Neuronal stem cell (in vitro differentiated cells): ENCODE measurements at regions not wholly inside any gene's neighbourhood (a gene's known extent, or its start where the extent isn't known, plus 50 kb on each side); places are given as distances from the start of the nearest gene placed in this dataset.

Experiments
- DNase-seq: peaks from one replicate; pipeline ENCODE4 v3.0.0-alpha.2; 2013; ENCODE audit warnings: low spot score
- H2AFZ ChIP-seq: one replicate; pipeline ENCODE4 v1.6.1; 2013; ENCODE audit warnings: mild to moderate bottlenecking, low read length, inconsistent platforms
- H2AK5ac ChIP-seq: 2 replicates; pipeline ENCODE4 v1.6.1; 2013; ENCODE audit warnings: low read depth, mild to moderate bottlenecking, inconsistent platforms, low read length, moderate library complexity, mixed read lengths
- H2BK120ac ChIP-seq: 2 replicates; pipeline ENCODE4 v1.6.1; 2013; ENCODE audit warnings: low read depth, mild to moderate bottlenecking, inconsistent platforms, low read length, moderate library complexity, mixed read lengths
- H2BK12ac ChIP-seq: one replicate; pipeline ENCODE4 v1.6.1; 2013; ENCODE audit warnings: low read length, inconsistent platforms
- H2BK15ac ChIP-seq: 2 replicates; pipeline ENCODE4 v1.6.1; 2013; ENCODE audit warnings: mild to moderate bottlenecking, low read length, inconsistent platforms, mixed read lengths
- H2BK5ac ChIP-seq: one replicate; pipeline ENCODE4 v1.6.1; 2013; ENCODE audit warnings: inconsistent platforms, mild to moderate bottlenecking, low read length, moderate library complexity
- H3K14ac ChIP-seq: one replicate; pipeline ENCODE4 v1.6.1; 2013; ENCODE audit warnings: low read length, inconsistent platforms
- H3K18ac ChIP-seq: 2 replicates; pipeline ENCODE4 v1.6.1; 2013; ENCODE audit warnings: low read length, inconsistent platforms
- H3K23ac ChIP-seq: 2 replicates; pipeline ENCODE4 v1.6.1; 2013; ENCODE audit warnings: low read depth, mild to moderate bottlenecking, mixed read lengths, low read length, inconsistent platforms; ENCODE audit not compliant: poor library complexity
- H3K27ac ChIP-seq: replicated peaks from 3 replicates; pipeline ENCODE4 v1.5.1; 2013; ENCODE audit warnings: low read length, inconsistent platforms
- H3K27me3 ChIP-seq, 3 experiments: 2 replicates each; pipeline ENCODE4 v1.6.1; 2013; ENCODE audit warnings: low read length in 3 of 3, mild to moderate bottlenecking in 2 of 3, inconsistent platforms in 1 of 3, low read depth in 1 of 3, mixed read lengths in 1 of 3, moderate library complexity in 1 of 3; ENCODE audit not compliant: control insufficient read depth in 3 of 3, insufficient read depth in 3 of 3
- H3K36me3 ChIP-seq, 2 donors: replicated peaks in 1 of 2; 2 replicates each; pipeline ENCODE4 v1.6.1; 2013; ENCODE audit warnings: low read length in 2 of 2; ENCODE audit not compliant: control insufficient read depth in 2 of 2, insufficient read depth in 2 of 2
- H3K4ac ChIP-seq: 2 replicates; pipeline ENCODE4 v1.6.1; 2013; ENCODE audit warnings: inconsistent platforms, mild to moderate bottlenecking, low read length, moderate library complexity
- H3K4me1 ChIP-seq, 2 donors: 1 replicate in 1 of 2; 2 replicates in 1 of 2; pipeline ENCODE4 v1.6.1; 2013; ENCODE audit warnings: low read length in 2 of 2, low read depth in 1 of 2; ENCODE audit not compliant: control insufficient read depth in 2 of 2, insufficient read depth in 1 of 2
- H3K4me2 ChIP-seq: one replicate; pipeline ENCODE4 v1.6.1; 2013; ENCODE audit warnings: mild to moderate bottlenecking, low read length, inconsistent platforms; ENCODE audit not compliant: insufficient read depth, poor library complexity, severe bottlenecking
- H3K4me3 ChIP-seq, 2 donors: 2 replicates each; pipeline ENCODE4 v1.5.1; 2013; ENCODE audit warnings: low read length in 2 of 2, mild to moderate bottlenecking in 2 of 2, inconsistent platforms in 1 of 2, moderate library complexity in 1 of 2
- H3K79me1 ChIP-seq: one replicate; pipeline ENCODE4 v1.6.1; 2013; ENCODE audit warnings: low read depth, mild to moderate bottlenecking, inconsistent platforms, low read length, moderate library complexity
- H3K9ac ChIP-seq: one replicate; pipeline ENCODE4 v1.6.1; 2013; ENCODE audit warnings: mild to moderate bottlenecking, low read depth, low read length, inconsistent platforms; ENCODE audit not compliant: poor library complexity
- H3K9me3 ChIP-seq, 2 donors: replicated peaks in 1 of 2; 2 replicates each; pipeline versions ENCODE3 to v1.6.1; 2013; ENCODE audit warnings: low read length in 2 of 2, mild to moderate bottlenecking in 2 of 2, inconsistent platforms in 1 of 2, low read depth in 1 of 2, mixed read lengths in 1 of 2, moderate library complexity in 1 of 2; ENCODE audit not compliant: control insufficient read depth in 2 of 2, insufficient read depth in 1 of 2
- H4K8ac ChIP-seq: one replicate; pipeline ENCODE4 v1.6.1; 2013; ENCODE audit warnings: low read depth, mild to moderate bottlenecking, inconsistent platforms, low read length, moderate library complexity
- H4K91ac ChIP-seq: one replicate; pipeline ENCODE4 v1.6.1; 2013; ENCODE audit warnings: low read length, low read depth, mild to moderate bottlenecking, inconsistent platforms; ENCODE audit not compliant: poor library complexity
- WGBS, 2 donors: extraction: QIAGEN DNeasy Blood & Tissue Kit; methylation state at CpG; one replicate each; pipeline ENCODE4 v1.1.7; 2013; ENCODE audit warnings: missing lambda C conversion rate in 2 of 2, mixed read lengths in 1 of 2; ENCODE audit not compliant: insufficient read length in 2 of 2, insufficient replicate concordance in 1 of 2; ENCODE audit errors: extremely low coverage in 2 of 2; 5-methylcytosine and 5-hydroxymethylcytosine counted together

GRCh38 chr4:126595643-126596042, 1037.1 kb upstream of the INTU start:
- no peak overlapping the region for H3K4ac ChIP-seq
- no peaks in the 10 kb centered on the region for H3K36me3 ChIP-seq
- H3K27ac ChIP-seq, result no peak overlapping the region
- no peak overlapping the region for H2AK5ac ChIP-seq
- H4K8ac ChIP-seq, result no peak overlapping the region
- H4K91ac ChIP-seq, result no peak overlapping the region
- no peak overlapping the region for H3K14ac ChIP-seq
- peaks cover 0 to 2% of the 10 kb centered on the region in 2 donors for H3K9me3 ChIP-seq
- no peak overlapping the region for H2BK120ac ChIP-seq
- no peaks in the 10 kb centered on the region for H3K79me1 ChIP-seq
- no peak overlapping the region for H3K4me2 ChIP-seq
- H3K4me3 ChIP-seq, result no peak overlapping the region
- no peak overlapping the region for H3K23ac ChIP-seq
- no peaks in the 10 kb centered on the region for H3K4me1 ChIP-seq
- no peak overlapping the region for H3K18ac ChIP-seq
- H2BK5ac ChIP-seq, result no peak overlapping the region
- H2AFZ ChIP-seq, result no peak overlapping the region
- DNase-seq, result no peak
- H3K9ac ChIP-seq, result no peak overlapping the region
- H3K27me3 ChIP-seq, result no peaks in the 10 kb centered on the region
- no CpG with 5 or more reads among the region's 2 CpGs for WGBS, 2 donors
- no peak overlapping the region for H2BK12ac ChIP-seq
- no peak overlapping the region for H2BK15ac ChIP-seq

GRCh38 chr4:126599746-126600145, 1033.0 kb upstream of the INTU start:
- WGBS, 2 donors, result no CpG with 5 or more reads among the region's 4 CpGs
- Histone ChIP-seq H2AK5ac (no peak overlapping the region), H3K9me3 (no peaks in the 10 kb centered on the region), H3K18ac (no peak overlapping the region), H2BK5ac (no peak overlapping the region), H3K14ac (no peak overlapping the region), H2BK120ac (no peak overlapping the region), H3K27me3 (no peaks in the 10 kb centered on the region), H3K23ac (no peak overlapping the region), H4K91ac (no peak overlapping the region), H3K36me3 (no peaks in the 10 kb centered on the region), H3K27ac (no peak overlapping the region), H2AFZ (no peak overlapping the region), H2BK12ac (no peak overlapping the region), H2BK15ac (no peak overlapping the region), H3K79me1 (no peaks in the 10 kb centered on the region), H4K8ac (no peak overlapping the region), H3K4me2 (no peak overlapping the region), H3K9ac (no peak overlapping the region), H3K4me1 (no peaks in the 10 kb centered on the region), H3K4ac (no peak overlapping the region), H3K4me3 (no peak overlapping the region)
- DNase-seq, result no peak

- no peak overlapping the region for H2BK12ac ChIP-seq
- no peaks in the 10 kb centered on the region for H3K79me1 ChIP-seq
- H3K27me3 ChIP-seq, result no peaks in the 10 kb centered on the region
- H3K4me2 ChIP-seq, result no peak overlapping the region
- no peak overlapping the region for H4K91ac ChIP-seq
- no peak overlapping the region for H2BK15ac ChIP-seq
- no CpG with 5 or more reads among the region's 1 CpG for WGBS, 2 donors
- H3K4ac ChIP-seq, result no peak overlapping the region
- DNase-seq, result no peak
- H4K8ac ChIP-seq, result no peak overlapping the region
- H3K4me1 ChIP-seq, result no peaks in the 10 kb centered on the region
- H3K27ac ChIP-seq, result no peak overlapping the region
- no peaks in the 10 kb centered on the region for H3K9me3 ChIP-seq
- H3K4me3 ChIP-seq, result no peak overlapping the region
- H3K14ac ChIP-seq, result no peak overlapping the region
- no peak overlapping the region for H3K23ac ChIP-seq
- no peak overlapping the region for H2AFZ ChIP-seq
- H2AK5ac ChIP-seq, result no peak overlapping the region
- no peak overlapping the region for H3K18ac ChIP-seq
- H3K9ac ChIP-seq, result no peak overlapping the region
- H3K36me3 ChIP-seq, result no peaks in the 10 kb centered on the region
- H2BK5ac ChIP-seq, result no peak overlapping the region
- H2BK120ac ChIP-seq, result no peak overlapping the region
Measured at GRCh38 chr4:126603210-126603609, 1029.5 kb upstream of the INTU start.

GRCh38 chr4:126603825-126604224, 1028.9 kb upstream of the INTU start:
- no peak overlapping the region for H2BK120ac ChIP-seq
- no peaks in the 10 kb centered on the region for H3K9me3 ChIP-seq
- no peaks in the 10 kb centered on the region for H3K4me1 ChIP-seq
- H2AFZ ChIP-seq, result no peak overlapping the region
- no peak overlapping the region for H3K9ac ChIP-seq
- DNase-seq, result no peak
- no CpG with 5 or more reads among the region's 2 CpGs for WGBS, 2 donors
- no peak overlapping the region for H3K27ac ChIP-seq
- no peak overlapping the region for H4K91ac ChIP-seq
- H3K23ac ChIP-seq, result no peak overlapping the region
- no peak overlapping the region for H2BK5ac ChIP-seq
- H3K14ac ChIP-seq, result no peak overlapping the region
- no peaks in the 10 kb centered on the region for H3K27me3 ChIP-seq
- H2BK15ac ChIP-seq, result no peak overlapping the region
- H3K4me3 ChIP-seq, result no peak overlapping the region
- no peak overlapping the region for H4K8ac ChIP-seq
- no peak overlapping the region for H3K18ac ChIP-seq
- no peak overlapping the region for H3K4me2 ChIP-seq
- H3K36me3 ChIP-seq, result no peaks in the 10 kb centered on the region
- no peak overlapping the region for H2AK5ac ChIP-seq
- H2BK12ac ChIP-seq, result no peak overlapping the region
- no peaks in the 10 kb centered on the region for H3K79me1 ChIP-seq
- H3K4ac ChIP-seq, result no peak overlapping the region
